Esophagus muscularis mucosa (tissue), 4 donors: ENCODE measurements at regions not wholly inside any gene's neighbourhood (a gene's known extent, or its start where the extent isn't known, plus 50 kb on each side); places are given as distances from the start of the nearest gene placed in this dataset.

Experiments used
- EP300 ChIP-seq: sonication (generic); formaldehyde crosslinking; IDR thresholded peaks from one replicate; pipeline ENCODE4 v1.6.1; 2017; ENCODE audit warnings: antibody characterized with exemption
- POLR2A ChIP-seq: fragments of 450-650 bp; IDR thresholded peaks from one replicate; pipeline ENCODE4 v1.6.1; 2017; ENCODE audit warnings: antibody characterized with exemption, moderate library complexity, mild to moderate bottlenecking, low read depth
- POLR2AphosphoS5 ChIP-seq, 2 donors: sonication (generic); formaldehyde crosslinking; IDR thresholded peaks; one replicate each; pipeline ENCODE4 v1.6.1; 2017; ENCODE audit warnings: antibody characterized with exemption in 2 of 2
- TF ChIP-seq, protein P1 (sequence below), 3 experiments: fragments of 200-600 bp in 2 of 3; fragments of 450-650 bp in 1 of 3; sonication (generic) in 2 of 3; IDR thresholded peaks; one replicate each; pipeline ENCODE4 v1.5.1; 2017 to 2019; ENCODE audit warnings: antibody characterized with exemption in 3 of 3, mild to moderate bottlenecking in 2 of 3, moderate library complexity in 1 of 3

DNA sequence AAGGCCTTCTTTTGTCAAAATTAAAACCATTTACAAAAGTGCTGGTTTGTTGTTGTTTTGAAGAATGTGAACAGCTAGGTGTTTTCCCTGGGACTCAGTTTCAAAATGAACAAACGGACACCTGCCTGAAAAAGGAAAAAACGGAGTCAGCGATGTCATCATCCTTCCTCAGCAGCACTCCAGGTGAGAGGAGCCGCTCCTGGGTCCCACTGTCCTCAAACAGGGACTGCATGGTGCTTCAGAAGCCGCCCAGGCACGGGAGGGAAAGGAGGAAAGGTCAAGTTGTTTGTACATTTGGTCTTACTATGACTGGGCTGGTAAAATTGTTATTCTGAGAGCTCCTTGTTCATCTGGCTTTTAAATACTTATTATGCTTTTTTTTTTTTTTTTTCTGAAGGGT is 69.0 kb upstream of the ZSWIM6 start:
- no peak for TF ChIP-seq POLR2A
- TF ChIP-seq, protein P1, sequence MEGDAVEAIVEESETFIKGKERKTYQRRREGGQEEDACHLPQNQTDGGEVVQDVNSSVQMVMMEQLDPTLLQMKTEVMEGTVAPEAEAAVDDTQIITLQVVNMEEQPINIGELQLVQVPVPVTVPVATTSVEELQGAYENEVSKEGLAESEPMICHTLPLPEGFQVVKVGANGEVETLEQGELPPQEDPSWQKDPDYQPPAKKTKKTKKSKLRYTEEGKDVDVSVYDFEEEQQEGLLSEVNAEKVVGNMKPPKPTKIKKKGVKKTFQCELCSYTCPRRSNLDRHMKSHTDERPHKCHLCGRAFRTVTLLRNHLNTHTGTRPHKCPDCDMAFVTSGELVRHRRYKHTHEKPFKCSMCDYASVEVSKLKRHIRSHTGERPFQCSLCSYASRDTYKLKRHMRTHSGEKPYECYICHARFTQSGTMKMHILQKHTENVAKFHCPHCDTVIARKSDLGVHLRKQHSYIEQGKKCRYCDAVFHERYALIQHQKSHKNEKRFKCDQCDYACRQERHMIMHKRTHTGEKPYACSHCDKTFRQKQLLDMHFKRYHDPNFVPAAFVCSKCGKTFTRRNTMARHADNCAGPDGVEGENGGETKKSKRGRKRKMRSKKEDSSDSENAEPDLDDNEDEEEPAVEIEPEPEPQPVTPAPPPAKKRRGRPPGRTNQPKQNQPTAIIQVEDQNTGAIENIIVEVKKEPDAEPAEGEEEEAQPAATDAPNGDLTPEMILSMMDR (IDR thresholded peaks at IDR 0.05): no peak
- TF ChIP-seq POLR2AphosphoS5 (IDR thresholded peaks at IDR 0.05): no peak
- no peak for TF ChIP-seq EP300
